HCT116 (cell line): ENCODE measurements at regions not wholly inside any gene's neighbourhood (a gene's known extent, or its start where the extent isn't known, plus 50 kb on each side); places are given as distances from the start of the nearest gene placed in this dataset.

Experiments used
- ATAC-seq: fragments of 200-7000 bp; cut with Tn5 transposase; 2 replicates; pipeline ENCODE4 v1.9.1; 2020; ENCODE audit warnings: mild to moderate bottlenecking, moderate library complexity
- BruUV-seq: library from RNA; stranded (reverse); fragments of 400-500 nt; replicated peaks from 2 replicates; lab custom pipeline; 2021; lab: Mats Ljungman, UMichigan
- CTCF ChIA-PET: fragments of 300-600 bp; sonication (Branson Sonifier 250); formaldehyde crosslinking; loops from one replicate; lab custom pipeline; 2021; ENCODE audit warnings: antibody characterized with exemption; lab: Charles Lee
- POLR2A ChIA-PET: fragments of 300-600, 350-600 bp; sonication (Branson Sonifier 250); formaldehyde crosslinking; loops from one replicate; lab custom pipeline; 2021; ENCODE audit warnings: antibody characterized with exemption; lab: Charles Lee
- RAD21 ChIA-PET, 2 experiments: fragments of 300-600 bp; sonication (Branson Sonifier 250); formaldehyde crosslinking; loops; one replicate each; lab custom pipeline; 2023; ENCODE audit warnings: low total read pairs in 2 of 2; ENCODE audit not compliant: uncharacterized antibody in 2 of 2, unreplicated experiment in 2 of 2, low non-redundant PET in 1 of 2; lab: Charles Lee
- DNase-seq: peaks from one replicate; pipeline ENCODE4 v3.0.0-alpha.2; 2010; ENCODE audit warnings: low read depth, low spot score
- H2AFZ ChIP-seq: fragments of 200-600 bp; shearing (Covaris generic), sonication (generic); 2 replicates; pipeline ENCODE4 v1.6.1; 2017; ENCODE audit warnings: low read depth, mixed run types, mixed read lengths, antibody characterized with exemption, low read length; ENCODE audit not compliant: poor library complexity, severe bottlenecking
- H3K27ac ChIP-seq: 2 replicates; pipeline ENCODE4 v1.5.1; 2012; ENCODE audit warnings: low read depth, low read length
- H3K27me3 ChIP-seq: fragments of 200-600 bp; sonication (generic); 2 replicates; pipeline ENCODE4 v1.6.1; 2016; ENCODE audit warnings: mixed run types, low read length, mixed read lengths; ENCODE audit not compliant: insufficient read depth
- H3K36me3 ChIP-seq, 2 experiments: fragments of 200-500 bp in 1 of 2; fragments of 200-600 bp in 1 of 2; sonication (Bioruptor generic) in 1 of 2; sonication (generic) in 1 of 2; 2 replicates each; pipeline versions ENCODE4 v1.5.1 to v1.6.1; 2014 to 2016; ENCODE audit warnings: low read length in 2 of 2, inconsistent platforms in 1 of 2, mixed read lengths in 1 of 2, mixed run types in 1 of 2; ENCODE audit not compliant: insufficient read depth in 2 of 2, control insufficient read depth in 1 of 2
- H3K4me1 ChIP-seq, 2 experiments: fragments of 200-600 bp in 1 of 2; sonication (generic) in 1 of 2; 2 replicates each; pipeline versions ENCODE4 v1.5.1 to v1.6.1; 2012 to 2017; ENCODE audit warnings: low read length in 2 of 2, inconsistent platforms in 1 of 2, mild to moderate bottlenecking in 1 of 2, mixed read lengths in 1 of 2, mixed run types in 1 of 2, moderate library complexity in 1 of 2; ENCODE audit not compliant: insufficient read depth in 2 of 2, control insufficient read depth in 1 of 2
- H3K4me2 ChIP-seq: fragments of 200-600 bp; sonication (generic); 2 replicates; pipeline ENCODE4 v1.6.1; 2017; ENCODE audit warnings: mixed run types, low read length, mixed read lengths
- H3K4me3 ChIP-seq, 2 experiments: fragments of 200-600 bp in 1 of 2; sonication (generic) in 1 of 2; replicated peaks in 1 of 2; 2 replicates each; pipeline ENCODE4 v1.5.1; 2011 to 2016; ENCODE audit warnings: low read length in 2 of 2, control low read depth in 1 of 2, low read depth in 1 of 2, mild to moderate bottlenecking in 1 of 2, mixed read lengths in 1 of 2, mixed run types in 1 of 2
- H3K79me2 ChIP-seq: fragments of 200-600 bp; sonication (generic); 2 replicates; pipeline ENCODE4 v1.6.1; 2017; ENCODE audit warnings: mild to moderate bottlenecking, mixed run types, low read length, moderate library complexity, mixed read lengths; ENCODE audit not compliant: insufficient read depth
- H3K9ac ChIP-seq: fragments of 200-600 bp; sonication (generic); 2 replicates; pipeline ENCODE4 v1.6.1; 2016; ENCODE audit warnings: low read length, mixed read lengths
- H3K9me2 ChIP-seq: fragments of 200-600 bp; sonication (generic), shearing (Covaris generic); 2 replicates; pipeline ENCODE4 v1.6.1; 2017; ENCODE audit warnings: mixed run types, mild to moderate bottlenecking, moderate library complexity; ENCODE audit not compliant: insufficient read depth
- H3K9me3 ChIP-seq, 2 experiments: fragments of 200-500 bp in 1 of 2; fragments of 200-600 bp in 1 of 2; sonication (Bioruptor generic) in 1 of 2; sonication (generic) in 1 of 2; 2 replicates each; pipeline ENCODE4 v1.6.1; 2014 to 2017; ENCODE audit warnings: low read length in 2 of 2, mixed read lengths in 2 of 2, inconsistent platforms in 1 of 2, low read depth in 1 of 2, mild to moderate bottlenecking in 1 of 2, mixed run types in 1 of 2, moderate library complexity in 1 of 2; ENCODE audit not compliant: control insufficient read depth in 1 of 2, insufficient read depth in 1 of 2
- H4K20me1 ChIP-seq: fragments of 200-600 bp; sonication (generic), shearing (Covaris generic); 2 replicates; pipeline ENCODE4 v1.6.1; 2017; ENCODE audit warnings: mixed run types, mild to moderate bottlenecking, moderate library complexity; ENCODE audit not compliant: insufficient read depth
- EGR1 ChIP-seq: IDR thresholded peaks from 2 replicates; pipeline ENCODE4 v1.6.1; 2012; ENCODE audit warnings: low read depth
- ELF1 ChIP-seq: IDR thresholded peaks from 2 replicates; pipeline ENCODE4 v1.6.1; 2012; ENCODE audit warnings: low read depth, borderline replicate concordance
- EZH2 ChIP-seq: fragments of 200-600 bp; sonication (generic); IDR thresholded peaks from 2 replicates; pipeline ENCODE4 v1.6.1; 2017; ENCODE audit warnings: antibody characterized with exemption, mixed run types
- EZH2phosphoT487 ChIP-seq: fragments of 200-600 bp; IDR thresholded peaks from 2 replicates; pipeline ENCODE4 v1.6.1; 2018; ENCODE audit warnings: antibody characterized with exemption, borderline replicate concordance
- FOSL1 ChIP-seq: IDR thresholded peaks from 2 replicates; pipeline ENCODE4 v1.6.1; 2012; ENCODE audit warnings: low read depth
- POLR2A ChIP-seq: IDR thresholded peaks from 2 replicates; pipeline ENCODE4 v1.7.0; 2011; ENCODE audit warnings: borderline replicate concordance; ENCODE audit not compliant: insufficient read depth, insufficient read length; ENCODE audit errors: extremely low read depth
- POLR2AphosphoS5 ChIP-seq: IDR thresholded peaks from 2 replicates; pipeline ENCODE4 v1.6.1; 2011; ENCODE audit warnings: mild to moderate bottlenecking, low read depth, low read length, moderate library complexity
- SIN3A ChIP-seq: IDR thresholded peaks from 2 replicates; pipeline ENCODE4 v1.6.1; 2012; ENCODE audit warnings: low read depth
- SP1 ChIP-seq: IDR thresholded peaks from 2 replicates; pipeline ENCODE4 v1.6.1; 2012; ENCODE audit warnings: low read depth
- SRF ChIP-seq: IDR thresholded peaks from 2 replicates; pipeline ENCODE4 v1.6.1; 2012; ENCODE audit warnings: low read depth
- TCF7L2 ChIP-seq: IDR thresholded peaks from 2 replicates; pipeline ENCODE4 v1.7.0; 2011; ENCODE audit warnings: borderline replicate concordance, inconsistent platforms; ENCODE audit not compliant: insufficient read depth, insufficient read length; ENCODE audit errors: extremely low read depth
- YY1 ChIP-seq: IDR thresholded peaks from 2 replicates; pipeline ENCODE4 v1.6.1; 2011; ENCODE audit warnings: low read length, low read depth, moderate library complexity, mild to moderate bottlenecking; ENCODE audit not compliant: insufficient replicate concordance; ENCODE audit errors: extremely low read depth
- ZFX ChIP-seq: fragments of 450-650 bp; IDR thresholded peaks from 2 replicates; pipeline ENCODE4 v1.6.1; 2017
- ZNF274 ChIP-seq: fragments of 200-500 bp; sonication (Bioruptor generic); IDR thresholded peaks from 2 replicates; pipeline ENCODE4 v1.6.1; 2014; ENCODE audit warnings: mild to moderate bottlenecking, low read depth, low read length, inconsistent platforms
- intact Hi-C: fragments of 100-400 bp; cut with micrococcal nuclease; formaldehyde crosslinking; loops from 2 replicates; pipeline ENCODE4 v1.10.0; 2022
- TF ChIP-seq, protein P1 (sequence below), 3 experiments: fragments of 200-600 bp in 1 of 3; sonication (generic) in 1 of 3; IDR thresholded peaks in 2 of 3; conservative IDR thresholded peaks in 1 of 3; 2 replicates each; pipeline ENCODE4 v1.5.1; 2012 to 2017; ENCODE audit warnings: low read depth in 2 of 3, low read length in 2 of 3, antibody characterized with exemption in 1 of 3, borderline replicate concordance in 1 of 3, control low read depth in 1 of 3, mild to moderate bottlenecking in 1 of 3, mixed read lengths in 1 of 3, mixed run types in 1 of 3, moderate library complexity in 1 of 3; ENCODE audit not compliant: insufficient read depth in 1 of 3
- TF ChIP-seq, protein P2 (sequence below): IDR thresholded peaks from 2 replicates; pipeline ENCODE4 v1.6.1; 2012; ENCODE audit warnings: low read depth

DNA sequence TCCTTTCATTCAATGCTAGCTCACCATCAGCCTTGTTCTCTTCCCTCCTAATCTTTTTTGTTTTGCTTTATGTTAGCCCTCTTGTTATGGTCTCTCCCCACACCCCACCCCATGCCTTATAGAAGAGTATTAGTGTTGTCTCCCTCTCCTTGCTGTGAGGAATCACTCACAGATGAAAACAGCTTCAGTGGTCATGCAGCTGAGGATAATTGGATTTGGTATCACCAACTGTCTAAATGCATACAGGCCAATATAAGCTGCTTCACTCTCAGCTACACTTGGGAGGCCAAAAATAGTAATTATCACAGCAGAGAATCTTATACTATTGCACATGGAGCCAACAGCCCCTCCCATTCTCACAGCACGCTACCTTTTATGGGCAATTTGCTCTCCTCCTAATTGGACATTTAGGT lies 494.6 kb upstream of the FAM241A start:
- Histone ChIP-seq H3K4me2 (no peak overlapping the region), H3K79me2 (no peaks in the 10 kb centered on the region), H3K36me3 (no peaks in the 10 kb centered on the region), H3K9me2 (no peaks in the 10 kb centered on the region), H2AFZ (no peak overlapping the region), H4K20me1 (no peaks in the 10 kb centered on the region), H3K27ac (no peak overlapping the region), H3K4me1 (no peaks in the 10 kb centered on the region), H3K27me3 (no peaks in the 10 kb centered on the region), H3K4me3 (no peak overlapping the region), H3K9ac (no peak overlapping the region), H3K9me3 (no peaks in the 10 kb centered on the region)
- DNase-seq, result no peak
- no TSS peak for BruUV-seq
- no peak for ATAC-seq
- ChIA-PET CTCF (no interaction called here), RAD21 (no interaction called here), POLR2A (no interaction called here)
- TF ChIP-seq SP1, result no peak
- no peak for TF ChIP-seq SRF
- TF ChIP-seq FOSL1, result no peak
- no peak for TF ChIP-seq ZFX
- TF ChIP-seq EGR1, result no peak
- no peak for TF ChIP-seq ZNF274
- no peak for TF ChIP-seq POLR2AphosphoS5
- no peak for TF ChIP-seq SIN3A
- TF ChIP-seq EZH2, result no peak
- TF ChIP-seq ELF1, result no peak
- no peak for TF ChIP-seq TCF7L2
- TF ChIP-seq, protein P1, sequence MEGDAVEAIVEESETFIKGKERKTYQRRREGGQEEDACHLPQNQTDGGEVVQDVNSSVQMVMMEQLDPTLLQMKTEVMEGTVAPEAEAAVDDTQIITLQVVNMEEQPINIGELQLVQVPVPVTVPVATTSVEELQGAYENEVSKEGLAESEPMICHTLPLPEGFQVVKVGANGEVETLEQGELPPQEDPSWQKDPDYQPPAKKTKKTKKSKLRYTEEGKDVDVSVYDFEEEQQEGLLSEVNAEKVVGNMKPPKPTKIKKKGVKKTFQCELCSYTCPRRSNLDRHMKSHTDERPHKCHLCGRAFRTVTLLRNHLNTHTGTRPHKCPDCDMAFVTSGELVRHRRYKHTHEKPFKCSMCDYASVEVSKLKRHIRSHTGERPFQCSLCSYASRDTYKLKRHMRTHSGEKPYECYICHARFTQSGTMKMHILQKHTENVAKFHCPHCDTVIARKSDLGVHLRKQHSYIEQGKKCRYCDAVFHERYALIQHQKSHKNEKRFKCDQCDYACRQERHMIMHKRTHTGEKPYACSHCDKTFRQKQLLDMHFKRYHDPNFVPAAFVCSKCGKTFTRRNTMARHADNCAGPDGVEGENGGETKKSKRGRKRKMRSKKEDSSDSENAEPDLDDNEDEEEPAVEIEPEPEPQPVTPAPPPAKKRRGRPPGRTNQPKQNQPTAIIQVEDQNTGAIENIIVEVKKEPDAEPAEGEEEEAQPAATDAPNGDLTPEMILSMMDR (IDR thresholded peaks at IDR 0.05 in 2 of 3, conservative IDR thresholded peaks at IDR 0.05 in 1 of 3; ENCODE audit: borderline replicate concordance in 1 of 3, insufficient read depth in 1 of 3, low read depth in 2 of 3, low read length in 2 of 3), result no peak
- TF ChIP-seq EZH2phosphoT487, result no peak
- TF ChIP-seq, protein P2, sequence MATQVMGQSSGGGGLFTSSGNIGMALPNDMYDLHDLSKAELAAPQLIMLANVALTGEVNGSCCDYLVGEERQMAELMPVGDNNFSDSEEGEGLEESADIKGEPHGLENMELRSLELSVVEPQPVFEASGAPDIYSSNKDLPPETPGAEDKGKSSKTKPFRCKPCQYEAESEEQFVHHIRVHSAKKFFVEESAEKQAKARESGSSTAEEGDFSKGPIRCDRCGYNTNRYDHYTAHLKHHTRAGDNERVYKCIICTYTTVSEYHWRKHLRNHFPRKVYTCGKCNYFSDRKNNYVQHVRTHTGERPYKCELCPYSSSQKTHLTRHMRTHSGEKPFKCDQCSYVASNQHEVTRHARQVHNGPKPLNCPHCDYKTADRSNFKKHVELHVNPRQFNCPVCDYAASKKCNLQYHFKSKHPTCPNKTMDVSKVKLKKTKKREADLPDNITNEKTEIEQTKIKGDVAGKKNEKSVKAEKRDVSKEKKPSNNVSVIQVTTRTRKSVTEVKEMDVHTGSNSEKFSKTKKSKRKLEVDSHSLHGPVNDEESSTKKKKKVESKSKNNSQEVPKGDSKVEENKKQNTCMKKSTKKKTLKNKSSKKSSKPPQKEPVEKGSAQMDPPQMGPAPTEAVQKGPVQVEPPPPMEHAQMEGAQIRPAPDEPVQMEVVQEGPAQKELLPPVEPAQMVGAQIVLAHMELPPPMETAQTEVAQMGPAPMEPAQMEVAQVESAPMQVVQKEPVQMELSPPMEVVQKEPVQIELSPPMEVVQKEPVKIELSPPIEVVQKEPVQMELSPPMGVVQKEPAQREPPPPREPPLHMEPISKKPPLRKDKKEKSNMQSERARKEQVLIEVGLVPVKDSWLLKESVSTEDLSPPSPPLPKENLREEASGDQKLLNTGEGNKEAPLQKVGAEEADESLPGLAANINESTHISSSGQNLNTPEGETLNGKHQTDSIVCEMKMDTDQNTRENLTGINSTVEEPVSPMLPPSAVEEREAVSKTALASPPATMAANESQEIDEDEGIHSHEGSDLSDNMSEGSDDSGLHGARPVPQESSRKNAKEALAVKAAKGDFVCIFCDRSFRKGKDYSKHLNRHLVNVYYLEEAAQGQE, result no peak
- no peak for TF ChIP-seq POLR2A
- no peak for TF ChIP-seq YY1
- intact Hi-C loops, result no loop called here
